ENCODE measurements at regions not wholly inside any gene's neighbourhood (a gene's known extent, or its start where the extent isn't known, plus 50 kb on each side); places are given as distances from the start of the nearest gene placed in this dataset.
A peak's percentile ranks its signal among the peaks of the same experiment; 100 is the strongest.

- H3K27me3 Mint-ChIP-seq, result no peaks in the 10 kb centered on the region
- no peak overlapping the region for H3K27ac Mint-ChIP-seq
- H3K4me1 Mint-ChIP-seq, result no peaks in the 10 kb centered on the region
- peak overlapping the region in 1 of 4 donors; percentile 23 for H3K4me3 Mint-ChIP-seq
- peaks cover 1% of the 10 kb centered on the region for H3K36me3 Mint-ChIP-seq
- peaks cover 6 to 15% (median 14%) of the 10 kb centered on the region in 3 donors for H3K9me3 Mint-ChIP-seq
Observed at GRCh38 chr2:106658616-106659015, 171.5 kb downstream of the CD8B2 start.

- peaks cover 0 to 6% (median 2%) of the 10 kb centered on the region in 3 donors for H3K4me1 Mint-ChIP-seq
- peaks cover 1 to 16% (median 5%) of the 10 kb centered on the region in 3 donors for H3K9me3 Mint-ChIP-seq
- no peak overlapping the region for H3K27ac Mint-ChIP-seq
- H3K27me3 Mint-ChIP-seq, result no peaks in the 10 kb centered on the region
- peaks cover 1% of the 10 kb centered on the region for H3K36me3 Mint-ChIP-seq
- H3K4me3 Mint-ChIP-seq, result no peak overlapping the region
Observed at GRCh38 chr2:106664669-106665068, 177.5 kb downstream of the CD8B2 start.

GRCh38 chr2:106667478-106668070 is 180.4 kb downstream of the CD8B2 start:
- Mint-ChIP-seq H3K9me3 (peaks cover 1 to 16% (median 13%) of the 10 kb centered on the region in 3 donors), H3K36me3 (no peaks in the 10 kb centered on the region), H3K27ac (no peak overlapping the region), H3K27me3 (no peaks in the 10 kb centered on the region), H3K4me1 (peaks cover 0 to 6% (median 2%) of the 10 kb centered on the region in 3 donors), H3K4me3 (no peak overlapping the region)

- Mint-ChIP-seq H3K9me3 (peaks cover 2 to 9% (median 6%) of the 10 kb centered on the region in 3 donors), H3K27me3 (no peaks in the 10 kb centered on the region), H3K27ac (no peak overlapping the region), H3K4me3 (no peak overlapping the region), H3K36me3 (no peaks in the 10 kb centered on the region), H3K4me1 (no peaks in the 10 kb centered on the region)
Observed at GRCh38 chr2:106685180-106685897, 198.2 kb downstream of the CD8B2 start.

- Mint-ChIP-seq H3K4me3 (no peak overlapping the region), H3K9me3 (peaks cover 5 to 9% (median 7%) of the 10 kb centered on the region in 3 donors), H3K27ac (no peak overlapping the region), H3K4me1 (peaks cover 0 to 1% (median 0%) of the 10 kb centered on the region in 3 donors), H3K27me3 (peaks cover 1% of the 10 kb centered on the region), H3K36me3 (peaks cover 1% of the 10 kb centered on the region)
Observed at GRCh38 chr2:106686814-106687213, 199.2 kb downstream of the ST6GAL2 start.

GRCh38 chr2:106694964-106695470 is 190.9 kb downstream of the ST6GAL2 start:
- Mint-ChIP-seq H3K4me3 (no peak overlapping the region), H3K9me3 (peaks cover 0 to 10% (median 5%) of the 10 kb centered on the region in 3 donors), H3K36me3 (peaks cover 1% of the 10 kb centered on the region), H3K27ac (no peak overlapping the region), H3K27me3 (peaks cover 3% of the 10 kb centered on the region), H3K4me1 (peaks cover 0 to 1% (median 0%) of the 10 kb centered on the region in 3 donors)

- Mint-ChIP-seq H3K4me1 (no peaks in the 10 kb centered on the region), H3K4me3 (no peak overlapping the region), H3K27ac (no peak overlapping the region), H3K27me3 (peaks cover 3% of the 10 kb centered on the region), H3K36me3 (no peaks in the 10 kb centered on the region), H3K9me3 (peaks cover 0 to 6% (median 2%) of the 10 kb centered on the region in 3 donors)
Observed at GRCh38 chr2:106695919-106696318, 190.0 kb downstream of the ST6GAL2 start.

- no peak overlapping the region for H3K4me3 Mint-ChIP-seq
- no peaks in the 10 kb centered on the region for H3K4me1 Mint-ChIP-seq
- peak overlapping the region in 1 of 3 donors; percentile 85 for H3K27ac Mint-ChIP-seq
- H3K36me3 Mint-ChIP-seq, result no peaks in the 10 kb centered on the region
- H3K9me3 Mint-ChIP-seq, result peaks cover 0 to 3% (median 0%) of the 10 kb centered on the region in 3 donors
- H3K27me3 Mint-ChIP-seq, result peaks cover 3% of the 10 kb centered on the region
Observed at GRCh38 chr2:106700616-106701015, 185.4 kb downstream of the ST6GAL2 start.

- H3K36me3 Mint-ChIP-seq, result no peaks in the 10 kb centered on the region
- H3K27ac Mint-ChIP-seq, result no peak overlapping the region
- H3K27me3 Mint-ChIP-seq, result peaks cover 3% of the 10 kb centered on the region
- H3K9me3 Mint-ChIP-seq, result peaks cover 0 to 3% (median 0%) of the 10 kb centered on the region in 3 donors
- no peaks in the 10 kb centered on the region for H3K4me1 Mint-ChIP-seq
- H3K4me3 Mint-ChIP-seq, result no peak overlapping the region
Observed at GRCh38 chr2:106701203-106702022, 184.6 kb downstream of the ST6GAL2 start.

- Mint-ChIP-seq H3K4me3 (no peak overlapping the region), H3K27ac (no peak overlapping the region), H3K27me3 (peaks cover 3% of the 10 kb centered on the region), H3K36me3 (no peaks in the 10 kb centered on the region), H3K9me3 (peaks cover 0 to 3% (median 0%) of the 10 kb centered on the region in 3 donors), H3K4me1 (no peaks in the 10 kb centered on the region)
Observed at GRCh38 chr2:106703161-106703560, 182.8 kb downstream of the ST6GAL2 start.

- H3K4me1 Mint-ChIP-seq, result no peaks in the 10 kb centered on the region
- no peaks in the 10 kb centered on the region for H3K36me3 Mint-ChIP-seq
- no peaks in the 10 kb centered on the region for H3K9me3 Mint-ChIP-seq
- H3K4me3 Mint-ChIP-seq, result no peak overlapping the region
- no peak overlapping the region for H3K27ac Mint-ChIP-seq
- H3K27me3 Mint-ChIP-seq, result peaks cover 3% of the 10 kb centered on the region
Observed at GRCh38 chr2:106704798-106705197, 181.2 kb downstream of the ST6GAL2 start.

GRCh38 chr2:106705877-106706276 is 180.1 kb downstream of the ST6GAL2 start:
- H3K4me3 Mint-ChIP-seq, result no peak overlapping the region
- H3K27me3 Mint-ChIP-seq, result no peaks in the 10 kb centered on the region
- no peaks in the 10 kb centered on the region for H3K9me3 Mint-ChIP-seq
- no peaks in the 10 kb centered on the region for H3K4me1 Mint-ChIP-seq
- H3K36me3 Mint-ChIP-seq, result no peaks in the 10 kb centered on the region
- no peak overlapping the region for H3K27ac Mint-ChIP-seq

- H3K27me3 Mint-ChIP-seq, result no peaks in the 10 kb centered on the region
Observed at GRCh38 chr2:106706283-106706682, 179.7 kb downstream of the ST6GAL2 start.

GRCh38 chr2:106708209-106708608 is 177.8 kb downstream of the ST6GAL2 start:
- Mint-ChIP-seq H3K4me3 (no peak overlapping the region), H3K27ac (no peak overlapping the region), H3K9me3 (peaks cover 3 to 4% (median 3%) of the 10 kb centered on the region in 3 donors), H3K27me3 (no peaks in the 10 kb centered on the region), H3K4me1 (no peaks in the 10 kb centered on the region), H3K36me3 (no peaks in the 10 kb centered on the region)

More at GRCh38 chr2:106706283-106706682, 179.7 kb downstream of the ST6GAL2 start:
- H3K27ac Mint-ChIP-seq, result no peak overlapping the region
- H3K36me3 Mint-ChIP-seq, result no peaks in the 10 kb centered on the region
- peaks cover 0 to 1% (median 0%) of the 10 kb centered on the region in 3 donors for H3K9me3 Mint-ChIP-seq
- H3K4me3 Mint-ChIP-seq, result no peak overlapping the region
- H3K4me1 Mint-ChIP-seq, result no peaks in the 10 kb centered on the region

GRCh38 chr2:106709229-106709628 is 176.7 kb downstream of the ST6GAL2 start:
- H3K4me3 Mint-ChIP-seq, result no peak overlapping the region
- no peaks in the 10 kb centered on the region for H3K4me1 Mint-ChIP-seq
- peaks cover 1% of the 10 kb centered on the region for H3K27me3 Mint-ChIP-seq
- no peak overlapping the region for H3K27ac Mint-ChIP-seq
- H3K9me3 Mint-ChIP-seq, result peaks cover 3 to 6% (median 3%) of the 10 kb centered on the region in 3 donors
- no peaks in the 10 kb centered on the region for H3K36me3 Mint-ChIP-seq

All from IgD-negative memory B cell (primary cell).